Right cardiac atrium (tissue), 5 donors: ENCODE measurements at regions not wholly inside any gene's neighbourhood (a gene's known extent, or its start where the extent isn't known, plus 50 kb on each side); places are given as distances from the start of the nearest gene placed in this dataset.

Source experiments
- ATAC-seq, 2 donors: fragments of 200-7000 bp; cut with Tn5 transposase; one replicate each; pipeline versions ENCODE4 v1.8.0 to v1.9.1; 2020; ENCODE audit warnings: moderate library complexity in 2 of 2, mild to moderate bottlenecking in 1 of 2
- DNase-seq, 3 donors: peaks; one replicate each; pipeline ENCODE4 v3.0.0-alpha.2; 2020
- H3K27ac ChIP-seq: one replicate; pipeline ENCODE4 v1.5.1; 2013; ENCODE audit warnings: mild to moderate bottlenecking, low read length, control low read depth, moderate library complexity
- H3K27me3 ChIP-seq: one replicate; pipeline ENCODE4 v1.6.1; 2013; ENCODE audit not compliant: control insufficient read depth, insufficient read depth
- H3K4me1 ChIP-seq: one replicate; pipeline ENCODE4 v1.6.1; 2013; ENCODE audit warnings: low read length; ENCODE audit not compliant: control insufficient read depth, insufficient read depth
- H3K4me3 ChIP-seq: one replicate; pipeline ENCODE4 v1.5.1; 2013; ENCODE audit warnings: low read length, control low read depth
- H3K9me3 ChIP-seq: one replicate; pipeline ENCODE4 v1.6.1; 2013; ENCODE audit warnings: low read length; ENCODE audit not compliant: control insufficient read depth
- WGBS: extraction: QIAGEN DNeasy Blood & Tissue Kit; methylation state at CpG from one replicate; pipeline ENCODE4 v1.1.7; 2013; 5-methylcytosine and 5-hydroxymethylcytosine counted together
- intact Hi-C, 4 donors: fragments of 100-400 bp; cut with DNase I; formaldehyde crosslinking; loops; one replicate each; pipeline versions ENCODE4 v1.11.0 to v1.14.0; 2022 to 2023
- donor health status: healthy with polysubstance abuse.
- donor health status: DM: no; HTN: yes; CAD: no.
- donor health status: DM: no; HTN: no; CAD: no.
- donor health status: DM: no; HTN: yes; CAD: no; lungs with severe emphysema.
- donor health status: DM: yes; HTN: yes; CAD: no.

DNA sequence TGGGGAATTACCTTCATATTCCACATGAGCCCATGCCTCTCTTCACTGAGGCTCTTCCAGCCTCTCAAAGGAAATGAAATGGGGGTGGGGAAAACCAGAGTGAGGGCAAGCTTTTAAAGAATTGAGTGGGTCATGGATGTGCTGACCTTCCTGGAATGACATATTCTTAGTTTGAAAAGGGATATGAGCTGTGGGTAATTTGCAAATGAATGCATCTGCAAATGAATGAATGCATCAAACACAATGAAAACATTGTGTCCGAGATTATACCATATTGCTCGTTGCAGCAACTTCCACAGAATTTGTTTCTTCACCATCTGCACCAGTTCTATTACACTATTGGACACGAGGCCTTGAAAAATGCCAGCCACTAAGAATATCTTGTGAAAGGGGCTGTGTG is 198.6 kb upstream of the CDH6 start:
- ATAC-seq, result no peak
- H3K27me3 ChIP-seq, result no peaks in the 10 kb centered on the region
- DNase-seq, result no peak
- no peaks in the 10 kb centered on the region for H3K9me3 ChIP-seq
- no peaks in the 10 kb centered on the region for H3K4me1 ChIP-seq
- no peak overlapping the region for H3K27ac ChIP-seq
- no peak overlapping the region for H3K4me3 ChIP-seq
- 79% methylated on average over 3 of the region's 3 CpGs for WGBS
- intact Hi-C loops, result no loop called here

GRCh38 chr5:30994176-30994575 is 199.3 kb upstream of the CDH6 start:
- no peak overlapping the region for H3K4me3 ChIP-seq
- H3K4me1 ChIP-seq, result no peaks in the 10 kb centered on the region
- intact Hi-C loops, result no loop called here
- H3K27ac ChIP-seq, result no peak overlapping the region
- no peaks in the 10 kb centered on the region for H3K27me3 ChIP-seq
- H3K9me3 ChIP-seq, result no peaks in the 10 kb centered on the region
- WGBS, result 66% methylated on average over 4 of the region's 4 CpGs
- ATAC-seq, result no peak
- DNase-seq, result no peak

GRCh38 chr5:30991462-30991861 is 202.0 kb upstream of the CDH6 start:
- no peak for ATAC-seq
- intact Hi-C loops, result no loop called here

DNA sequence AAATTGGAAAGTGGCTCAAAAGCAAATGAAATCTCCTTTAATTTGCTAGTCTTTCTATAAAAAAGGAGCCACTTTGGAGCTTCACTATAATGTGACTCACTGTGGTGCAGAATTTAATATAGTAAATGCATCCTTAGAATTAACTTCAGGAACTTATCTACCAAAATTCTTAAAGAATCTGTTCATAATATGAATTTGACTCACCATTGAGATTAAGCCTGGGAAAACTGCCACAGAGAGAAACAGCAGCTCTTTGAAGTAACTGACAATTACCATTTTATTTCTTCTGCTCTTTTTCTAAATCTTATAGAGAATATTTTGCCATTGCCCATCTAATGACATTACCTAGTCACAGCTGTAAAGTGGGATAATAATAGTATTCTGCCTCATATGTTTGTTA is 211.9 kb upstream of the CDH6 start:
- no peak for ATAC-seq
- H3K9me3 ChIP-seq, result no peaks in the 10 kb centered on the region
- no peak for DNase-seq
- no peaks in the 10 kb centered on the region for H3K27me3 ChIP-seq
- H3K27ac ChIP-seq, result no peak overlapping the region
- intact Hi-C loops, result no loop called here
- H3K4me3 ChIP-seq, result no peak overlapping the region
- no peaks in the 10 kb centered on the region for H3K4me1 ChIP-seq

More at GRCh38 chr5:30991462-30991861, 202.0 kb upstream of the CDH6 start:
- no peak overlapping the region for H3K27ac ChIP-seq
- no peaks in the 10 kb centered on the region for H3K4me1 ChIP-seq
- 86% methylated on average over 5 of the region's 5 CpGs for WGBS
- no peak overlapping the region for H3K4me3 ChIP-seq
- no peak for DNase-seq
- H3K9me3 ChIP-seq, result no peaks in the 10 kb centered on the region
- no peaks in the 10 kb centered on the region for H3K27me3 ChIP-seq

GRCh38 chr5:30968971-30969370 is 224.5 kb upstream of the CDH6 start:
- peaks cover 2% of the 10 kb centered on the region for H3K9me3 ChIP-seq
- ATAC-seq, result no peak
- no peak for DNase-seq
- H3K27ac ChIP-seq, result no peak overlapping the region
- WGBS, result 49% methylated on average over 1 of the region's 1 CpG
- no peaks in the 10 kb centered on the region for H3K27me3 ChIP-seq
- intact Hi-C loops, result no loop called here
- H3K4me1 ChIP-seq, result no peaks in the 10 kb centered on the region
- no peak overlapping the region for H3K4me3 ChIP-seq

DNA sequence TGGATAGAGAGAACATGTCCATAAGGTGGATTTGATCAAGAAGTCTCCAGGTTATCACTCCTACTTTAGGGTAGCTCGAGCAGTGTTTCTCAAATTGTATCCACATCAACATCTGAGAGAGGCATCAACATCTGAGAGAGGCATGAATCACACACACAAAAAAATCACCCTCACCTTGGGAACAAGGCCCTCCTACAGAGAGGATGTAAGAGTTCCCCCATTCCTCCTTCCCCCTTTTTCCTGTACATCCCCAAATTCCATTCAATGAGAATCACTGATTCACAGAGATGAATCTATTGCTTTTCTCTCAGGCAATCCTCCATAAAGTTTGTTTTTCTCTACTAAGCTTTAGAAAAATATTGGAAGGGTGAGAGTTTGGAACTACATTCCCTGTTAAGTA is 233.4 kb upstream of the CDH6 start:
- Histone ChIP-seq H3K4me1 (no peaks in the 10 kb centered on the region), H3K9me3 (peaks cover 2% of the 10 kb centered on the region), H3K27me3 (no peaks in the 10 kb centered on the region), H3K4me3 (no peak overlapping the region), H3K27ac (no peak overlapping the region)
- DNase-seq (no peak), ATAC-seq (no peak)
- 75% methylated on average over 1 of the region's 1 CpG for WGBS
- intact Hi-C loops, result no loop called here

GRCh38 chr5:30959238-30959637 is 234.2 kb upstream of the CDH6 start:
- no peaks in the 10 kb centered on the region for H3K27me3 ChIP-seq
- no peak overlapping the region for H3K27ac ChIP-seq
- ATAC-seq, result no peak
- WGBS, result 87% methylated on average over 3 of the region's 3 CpGs
- no peaks in the 10 kb centered on the region for H3K4me1 ChIP-seq
- peaks cover 2% of the 10 kb centered on the region for H3K9me3 ChIP-seq
- H3K4me3 ChIP-seq, result no peak overlapping the region
- no peak for DNase-seq
- intact Hi-C loops, result no loop called here

- DNase-seq (no peak), ATAC-seq (no peak)
- Histone ChIP-seq H3K27me3 (no peaks in the 10 kb centered on the region), H3K4me1 (no peaks in the 10 kb centered on the region), H3K9me3 (no peaks in the 10 kb centered on the region), H3K27ac (no peak overlapping the region), H3K4me3 (no peak overlapping the region)
- intact Hi-C loops, result no loop called here
- WGBS, result 25% methylated on average over 2 of the region's 2 CpGs
Observed at GRCh38 chr5:30957591-30957990, 235.9 kb upstream of the CDH6 start.

DNA sequence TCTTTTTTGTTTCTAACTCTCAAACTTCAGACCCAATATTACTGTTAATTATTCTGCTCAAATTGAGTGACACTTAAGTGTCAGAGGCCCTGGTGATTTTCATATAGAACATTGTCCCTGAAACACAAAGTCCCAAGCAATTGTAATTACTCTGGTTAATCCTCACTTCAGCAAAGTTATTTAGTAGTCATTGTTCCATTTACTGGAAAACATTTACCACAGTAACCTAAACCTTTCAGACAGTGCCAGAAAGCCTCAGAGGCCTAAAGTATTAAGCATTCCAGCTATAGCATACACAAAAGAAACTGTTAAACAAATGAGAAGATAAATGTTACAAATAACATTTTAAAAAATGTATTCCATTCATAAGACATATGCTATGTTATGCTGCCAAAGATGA is 237.2 kb upstream of the CDH6 start:
- H3K9me3 ChIP-seq, result no peaks in the 10 kb centered on the region
- H3K4me3 ChIP-seq, result no peak overlapping the region
- intact Hi-C loops, result no loop called here
- H3K27ac ChIP-seq, result no peak overlapping the region
- DNase-seq, result no peak
- H3K4me1 ChIP-seq, result no peaks in the 10 kb centered on the region
- ATAC-seq, result no peak
- no peaks in the 10 kb centered on the region for H3K27me3 ChIP-seq

- ATAC-seq (no peak), DNase-seq (no peak)
- Histone ChIP-seq H3K9me3 (peaks cover 1% of the 10 kb centered on the region), H3K27ac (no peak overlapping the region), H3K4me1 (no peaks in the 10 kb centered on the region), H3K4me3 (no peak overlapping the region), H3K27me3 (no peaks in the 10 kb centered on the region)
- 27% methylated on average over 4 of the region's 4 CpGs for WGBS
- intact Hi-C loops, result no loop called here
Observed at GRCh38 chr5:30937070-30937469, 256.4 kb upstream of the CDH6 start.

GRCh38 chr5:30933599-30933998 is 259.9 kb upstream of the CDH6 start:
- Histone ChIP-seq H3K9me3 (peaks cover 1% of the 10 kb centered on the region), H3K27me3 (no peaks in the 10 kb centered on the region), H3K4me1 (no peaks in the 10 kb centered on the region), H3K27ac (no peak overlapping the region), H3K4me3 (no peak overlapping the region)
- ATAC-seq, result no peak
- whole genome bisulfite sequencing, result 77% methylated on average over 4 of the region's 4 CpGs
- intact Hi-C loops, result no loop called here
- DNase-seq, result no peak

DNA sequence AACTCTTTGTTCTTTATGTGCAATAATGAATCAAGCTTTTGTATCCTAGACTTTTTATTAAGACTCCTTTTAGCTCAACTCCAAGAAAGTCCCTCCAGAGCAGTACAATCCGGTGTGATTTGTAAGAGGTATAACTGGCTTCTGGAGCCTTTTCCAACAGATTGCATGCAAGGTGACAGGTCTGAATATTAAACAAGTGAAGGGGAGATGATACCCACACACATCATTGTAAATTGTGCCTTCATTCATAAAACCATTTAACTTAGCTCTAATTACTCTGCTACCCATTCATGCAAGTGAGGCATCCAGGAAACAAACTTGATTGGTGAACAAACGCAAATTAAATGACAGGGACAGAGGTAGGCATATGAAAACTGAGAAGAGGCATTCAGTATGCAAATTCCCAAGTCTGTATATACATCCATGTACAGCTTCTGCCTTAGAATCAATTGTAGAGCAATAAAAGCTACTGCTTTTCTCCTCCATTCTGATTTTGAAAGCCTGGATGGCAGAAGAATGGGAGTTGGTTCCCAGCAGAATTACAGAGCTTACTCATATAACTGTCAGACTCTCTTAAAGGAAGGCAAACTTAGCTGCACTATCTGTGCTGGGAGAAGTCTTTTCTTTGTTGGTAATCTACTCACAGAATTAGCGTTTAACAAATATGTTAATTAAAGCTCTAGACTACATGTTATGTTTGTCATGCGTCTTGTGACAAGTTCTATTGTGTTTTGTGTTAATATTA is 261.0 kb upstream of the CDH6 start:
- DNase-seq, result no peak
- H3K4me1 ChIP-seq, result no peaks in the 10 kb centered on the region
- no peak for ATAC-seq
- peaks cover 2% of the 10 kb centered on the region for H3K9me3 ChIP-seq
- no peak overlapping the region for H3K27ac ChIP-seq
- H3K27me3 ChIP-seq, result no peaks in the 10 kb centered on the region
- intact Hi-C loops, result no loop called here
- WGBS, result 65% methylated on average over 4 of the region's 4 CpGs
- H3K4me3 ChIP-seq, result no peak overlapping the region
